ENCODE measurements at regions not wholly inside any gene's neighbourhood (a gene's known extent, or its start where the extent isn't known, plus 50 kb on each side); places are given as distances from the start of the nearest gene placed in this dataset.

GRCh38 chr20:60926831-60927230 lies 325.2 kb upstream of the CDH4 start:
- TF ChIP-seq CTCF (IDR thresholded peaks at IDR 0.05) (no peak), POLR2A (IDR thresholded peaks at IDR 0.05) (no peak)

Data from uterus (tissue), 2 donors.